GM18868 (cell line): ENCODE measurements at regions not wholly inside any gene's neighbourhood (a gene's known extent, or its start where the extent isn't known, plus 50 kb on each side); places are given as distances from the start of the nearest gene placed in this dataset.

ENCODE experiments used
- ATAC-seq: cut with Tn5 transposase; IDR thresholded peaks from one replicate; pipeline ENCODE4 v1.9.1; 2021; ENCODE audit warnings: mild to moderate bottlenecking, moderate library complexity; ENCODE audit not compliant: unreplicated experiment

DNA sequence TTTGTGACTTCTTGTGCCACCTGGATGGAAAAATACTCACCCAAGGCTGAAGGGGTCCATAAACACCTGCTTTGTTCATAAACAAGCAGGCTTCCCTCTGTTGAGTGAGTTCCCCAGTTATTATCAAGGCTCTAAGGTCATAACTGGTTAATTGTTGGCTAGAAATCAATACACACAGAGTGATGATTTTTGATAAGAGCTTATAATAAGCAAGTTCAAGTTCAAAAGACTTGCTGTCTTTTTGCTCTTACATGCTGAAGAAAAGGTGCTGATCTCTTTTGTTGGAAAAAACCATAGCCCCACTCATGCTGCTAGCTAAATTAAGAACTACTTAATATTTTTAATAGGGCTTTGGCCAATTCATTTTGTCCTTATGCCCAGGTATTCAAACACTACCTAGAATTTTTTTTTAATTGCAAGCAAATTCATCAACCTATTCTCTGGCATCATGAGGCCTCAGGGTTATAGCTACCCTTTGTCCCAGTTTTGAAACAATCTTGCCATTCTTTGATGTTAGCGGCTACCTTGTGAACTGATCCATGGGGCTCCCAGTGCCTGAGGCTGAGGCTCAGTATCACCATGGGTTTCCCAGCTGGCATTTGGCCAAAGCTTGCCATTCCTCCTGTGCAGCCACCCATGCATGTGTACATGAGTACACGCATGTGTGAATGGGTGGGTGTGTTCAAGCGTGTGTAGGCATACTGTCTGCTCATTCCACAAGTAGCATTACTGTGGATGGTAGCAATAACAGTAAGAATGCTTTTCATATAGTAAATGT, 127.6 kb upstream of the LPP start:
- ATAC-seq, result no peak

DNA sequence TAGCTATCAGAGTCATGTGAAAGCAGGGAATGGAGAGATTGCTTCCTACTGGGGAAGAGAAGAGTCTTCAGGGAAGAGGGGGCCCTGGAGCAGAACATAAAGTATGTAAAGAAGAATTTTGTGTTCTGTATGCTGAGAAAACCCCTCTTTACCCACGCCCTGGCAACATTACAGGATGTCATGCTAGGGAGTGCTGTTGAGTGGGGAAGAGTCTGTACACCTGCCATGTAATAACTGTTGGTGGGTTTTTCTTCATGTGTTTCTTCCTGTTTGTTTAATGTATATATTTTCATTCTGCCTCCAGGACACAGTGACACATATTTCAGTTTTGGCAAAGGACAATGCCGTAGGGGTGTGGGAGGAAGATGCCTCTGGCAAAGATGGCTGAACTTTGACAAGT, 122.8 kb upstream of the LPP start:
- ATAC-seq, result no peak

DNA sequence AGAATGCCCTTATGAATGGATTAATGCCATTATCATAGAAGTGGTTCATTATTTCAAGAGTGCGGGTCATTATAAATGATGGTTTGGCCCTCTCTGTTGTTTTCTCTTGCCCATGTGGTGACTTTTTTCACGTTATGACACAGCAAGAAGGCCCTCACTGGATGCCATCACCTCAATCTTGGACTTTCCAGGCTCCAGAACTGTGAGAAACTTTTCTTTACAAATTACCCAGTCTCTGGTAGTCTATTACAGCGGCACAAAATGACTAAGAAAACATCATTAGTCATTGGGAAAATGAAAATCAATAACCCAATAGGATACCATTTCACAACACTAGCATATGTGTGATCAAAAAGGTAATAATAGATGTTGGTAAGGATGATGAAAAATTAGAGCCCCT, 119.0 kb upstream of the LPP start:
- no peak for ATAC-seq

DNA sequence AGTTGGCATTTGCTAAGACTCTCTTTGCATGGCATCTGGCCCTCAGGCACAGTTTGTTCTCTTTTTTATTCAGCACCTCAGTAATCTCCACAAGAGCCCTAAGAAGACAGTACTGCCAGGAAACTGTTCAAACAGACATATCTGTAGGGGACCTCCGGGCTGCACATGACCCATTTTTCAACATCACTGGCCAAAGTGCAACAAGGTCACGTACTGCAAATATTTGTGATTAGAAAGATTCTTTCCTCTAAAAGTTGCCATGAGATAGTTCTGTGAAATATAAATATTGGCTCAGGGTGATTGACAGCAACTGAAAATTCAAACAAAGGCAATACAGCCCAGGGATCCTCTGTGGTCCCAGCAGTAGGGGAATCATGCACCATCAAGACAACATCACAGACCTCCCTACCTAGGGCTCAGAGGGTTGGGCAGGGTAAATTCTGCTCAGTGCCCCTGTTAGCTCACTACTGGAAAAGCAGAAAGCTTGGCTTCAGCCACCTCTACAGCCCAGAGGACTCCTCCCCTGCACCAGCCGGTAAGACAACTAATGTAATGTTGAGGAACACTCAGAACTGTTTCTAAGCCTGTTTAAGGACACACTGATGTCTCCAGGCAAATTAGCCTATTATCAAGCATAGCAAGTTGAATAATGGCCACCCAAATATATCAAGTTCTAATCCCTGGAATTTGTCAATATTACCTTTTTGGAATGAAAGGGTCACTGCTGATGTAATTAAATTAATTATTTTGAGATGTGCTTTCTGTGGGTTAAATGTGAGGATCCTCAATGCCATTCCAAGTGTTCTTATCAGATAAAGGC, 117.4 kb upstream of the LPP start:
- no peak for ATAC-seq

DNA sequence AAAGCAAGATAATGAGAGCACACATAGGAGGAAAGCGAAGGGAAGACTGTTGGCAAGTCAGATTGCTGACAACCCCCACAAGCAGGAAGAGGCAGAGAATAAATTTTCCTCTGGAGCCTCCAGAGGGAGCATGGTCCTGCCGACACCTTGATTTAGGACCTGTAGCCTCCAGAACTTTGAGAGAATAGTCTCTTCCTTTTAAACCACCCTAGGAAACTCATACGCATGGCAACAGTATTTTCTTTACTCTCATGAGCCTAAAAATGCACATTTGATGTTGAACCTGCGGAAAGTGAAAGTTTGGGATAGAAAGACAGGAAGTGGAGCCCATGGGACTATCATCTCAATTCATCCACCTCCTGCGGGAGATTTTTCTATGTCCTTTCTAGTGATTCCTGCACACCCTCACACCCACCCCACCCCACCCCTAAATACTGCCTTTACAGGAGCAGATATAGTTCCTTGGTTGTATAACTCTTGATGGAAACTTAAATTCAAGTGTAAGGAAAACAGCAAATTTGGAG, 116.7 kb upstream of the LPP start:
- ATAC-seq, result no peak

DNA sequence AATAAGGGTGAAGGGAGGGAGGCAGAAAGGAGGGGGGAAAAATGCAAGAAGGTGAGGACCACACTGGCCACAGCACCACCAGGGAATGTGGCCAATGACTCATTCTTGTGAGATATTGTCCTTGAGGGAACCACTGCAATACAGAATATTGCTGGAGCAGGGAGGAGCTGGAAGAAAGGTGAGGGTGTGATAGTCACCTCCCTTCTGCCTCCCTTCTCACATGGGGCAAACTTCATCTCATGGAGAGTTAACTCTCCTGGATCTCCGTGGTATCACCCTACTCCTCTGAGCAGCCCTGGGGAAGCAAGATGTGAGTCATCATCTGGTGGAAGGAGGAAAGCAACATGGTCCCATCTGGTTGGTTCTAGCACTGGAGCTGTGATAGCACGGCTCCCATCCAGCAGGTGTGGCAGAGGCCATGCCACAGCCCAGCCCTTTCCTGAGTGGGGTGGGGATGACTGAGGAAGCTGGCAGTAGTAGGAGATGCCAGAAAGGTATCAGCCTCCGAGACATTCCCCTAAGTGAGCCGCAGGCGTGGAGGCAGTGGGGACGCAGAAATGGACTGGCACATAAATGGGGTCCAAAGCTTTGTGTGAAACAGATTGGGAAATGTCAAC, 115.9 kb upstream of the LPP start:
- no peak for ATAC-seq

DNA sequence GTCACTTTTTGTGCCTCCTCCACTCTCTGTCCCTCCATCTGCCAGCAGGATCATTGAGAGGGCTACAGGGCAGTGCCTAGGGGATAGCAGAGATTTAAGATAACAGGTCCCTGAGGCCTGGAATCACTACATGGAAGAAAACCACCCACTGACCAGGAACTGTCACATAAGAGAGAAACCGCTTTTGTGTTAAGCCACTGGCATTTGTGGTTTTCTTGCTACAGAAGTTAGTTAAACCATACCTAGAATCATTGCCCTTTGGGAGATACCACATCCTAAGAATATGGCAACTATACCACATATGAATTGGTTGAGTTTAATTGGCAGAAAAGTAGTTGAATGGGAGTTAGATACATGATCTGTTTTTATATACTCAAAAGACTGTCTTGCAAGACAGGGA, 112.8 kb upstream of the LPP start:
- no peak for ATAC-seq

DNA sequence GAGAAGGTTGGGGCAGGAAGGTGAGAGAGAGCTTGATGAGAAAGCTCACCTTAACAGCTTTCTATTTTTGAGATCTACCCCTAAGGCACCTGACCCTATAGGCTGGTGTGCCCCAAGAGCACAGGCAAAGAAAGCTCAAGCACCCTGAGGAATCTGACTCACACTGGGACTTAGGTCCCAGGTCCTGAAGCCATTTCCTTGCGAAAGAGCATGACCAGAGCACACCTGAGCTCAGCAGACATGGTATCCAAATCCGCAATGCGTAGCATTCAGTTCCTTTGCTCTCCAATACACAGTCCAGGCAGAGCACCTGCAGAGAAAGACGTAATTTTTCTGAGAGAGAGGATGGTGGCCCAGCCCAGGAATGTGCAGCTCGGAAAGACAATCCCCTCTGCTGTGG, 112.1 kb upstream of the LPP start:
- ATAC-seq, result no peak

DNA sequence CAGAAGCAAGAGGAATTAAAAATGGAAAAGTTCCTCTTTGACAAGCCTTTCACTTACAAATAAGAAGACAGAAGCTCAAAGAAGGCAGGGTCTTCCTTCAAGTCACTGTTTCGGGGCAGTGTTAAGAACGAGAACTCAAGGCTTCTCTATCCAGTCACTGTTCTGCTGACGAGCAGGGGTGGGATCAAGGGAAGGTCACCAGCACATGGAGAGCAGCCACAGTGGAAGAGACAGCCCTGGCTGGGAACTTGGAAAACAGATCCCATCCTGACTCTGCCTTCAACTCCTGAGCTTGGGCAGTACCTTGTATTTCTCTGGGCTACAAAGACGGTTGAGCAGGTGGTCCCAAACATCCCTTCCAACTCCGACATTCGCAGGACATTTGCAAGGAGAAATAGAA, 111.5 kb upstream of the LPP start:
- no peak for ATAC-seq

DNA sequence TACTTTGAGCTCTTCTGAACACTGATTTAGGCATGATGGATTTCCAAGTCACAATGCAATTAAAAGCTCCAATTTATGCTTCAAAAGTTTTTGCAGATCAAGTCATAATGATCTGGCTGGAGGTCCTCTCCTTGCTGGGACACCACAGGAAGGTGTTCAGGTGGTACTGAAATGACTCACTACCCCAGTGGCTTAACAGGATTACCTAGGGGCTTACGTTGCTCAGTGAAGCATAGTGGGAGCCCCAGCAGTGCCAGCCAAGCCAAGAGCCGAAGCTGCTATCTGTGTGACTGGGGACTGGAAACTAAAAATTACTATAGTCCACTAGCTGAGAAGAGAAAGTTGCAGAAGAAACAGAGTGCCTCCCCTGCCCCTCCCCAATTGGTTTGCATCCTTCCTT, 110.1 kb upstream of the LPP start:
- ATAC-seq, result no peak

DNA sequence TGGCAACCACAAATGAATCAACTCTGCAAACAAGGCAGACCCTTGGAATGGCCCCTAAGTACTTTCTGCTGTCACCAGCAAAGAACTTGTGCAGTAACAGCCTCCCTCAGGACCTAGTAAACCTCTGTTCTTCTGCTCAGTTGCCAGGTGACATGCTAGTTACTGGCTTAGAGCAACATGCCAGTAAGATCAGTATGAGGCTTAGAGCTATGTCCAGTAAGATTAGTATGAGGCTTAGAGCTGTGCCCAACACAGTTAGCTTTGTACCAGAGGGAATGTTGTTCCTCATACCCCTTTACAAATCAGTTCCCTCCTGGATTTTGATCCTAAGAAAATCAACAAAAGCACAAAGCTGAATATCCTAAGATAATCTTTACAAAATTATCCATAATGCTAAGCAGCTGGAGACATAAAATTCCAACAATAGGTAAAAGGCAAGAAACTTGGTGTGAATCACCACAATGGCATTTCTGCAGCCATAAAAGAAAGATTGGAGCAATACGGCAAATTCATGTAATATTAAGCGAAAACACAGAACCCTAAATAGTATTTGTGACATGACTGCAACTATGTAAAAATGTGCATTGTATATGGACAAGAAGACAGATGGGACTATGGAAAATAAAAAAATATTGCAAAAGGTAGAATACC, 107.3 kb upstream of the LPP start:
- no peak for ATAC-seq

DNA sequence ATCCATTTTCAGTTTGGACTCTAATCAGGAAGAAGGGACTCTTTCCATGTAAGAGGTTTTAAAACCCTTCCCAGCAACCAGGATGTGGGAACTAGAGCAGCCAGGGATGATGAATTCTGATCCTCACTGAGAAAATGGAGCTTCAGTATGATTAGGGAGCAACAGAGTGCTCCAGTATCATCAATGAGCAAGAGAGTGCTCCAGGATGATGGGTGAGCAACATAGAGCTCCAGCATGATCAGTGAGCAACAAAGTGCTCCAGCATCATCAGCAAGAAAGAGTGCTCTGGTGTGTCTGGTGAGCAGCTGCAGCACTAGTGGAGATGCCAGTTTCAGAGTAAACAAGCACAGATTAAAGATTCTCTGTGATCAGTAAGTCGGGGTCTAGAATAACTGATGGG, 106.4 kb upstream of the LPP start:
- no peak for ATAC-seq

DNA sequence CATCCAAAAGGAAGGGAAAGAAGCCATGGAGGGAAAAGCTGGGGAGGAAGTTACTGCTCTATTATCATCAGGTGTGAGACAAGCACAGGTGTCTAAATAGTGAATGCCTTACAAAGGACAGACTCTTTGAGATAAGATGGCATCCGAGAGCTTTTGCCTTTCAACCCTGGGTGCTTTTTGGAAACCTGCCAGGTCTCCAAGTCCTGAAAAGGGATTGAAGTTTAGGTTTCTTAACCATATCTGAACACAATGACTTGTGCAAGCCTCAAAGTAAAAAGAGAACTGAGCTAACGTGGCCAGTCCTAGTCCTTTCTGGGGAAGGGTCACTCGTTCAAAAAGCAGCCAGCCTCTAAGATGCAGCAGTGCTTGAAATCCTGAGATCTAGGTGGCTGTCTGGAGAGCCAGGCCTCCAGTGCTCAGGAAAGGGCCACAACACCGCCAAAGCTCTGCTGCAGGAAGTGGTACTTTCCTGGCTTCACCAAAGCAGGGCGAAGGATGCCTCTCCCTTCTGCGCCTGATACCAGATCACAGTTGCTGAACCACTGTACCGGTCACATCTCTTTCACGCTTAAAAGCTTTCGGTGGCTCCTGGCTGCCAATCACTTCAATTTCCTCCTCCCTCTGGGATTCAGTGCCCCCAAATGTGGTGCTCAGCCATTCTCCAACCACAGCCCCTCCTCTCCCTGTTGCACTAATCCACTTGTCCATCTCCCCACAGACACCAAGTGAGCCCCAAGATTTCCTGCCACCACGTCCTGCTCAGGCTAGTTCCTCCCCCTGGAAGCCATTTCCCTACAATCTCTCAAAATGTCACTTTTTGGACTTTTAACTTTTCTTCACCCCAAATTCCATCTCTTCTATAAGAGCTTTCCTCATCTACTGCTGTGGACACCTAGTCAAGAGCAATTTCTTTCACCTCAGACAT, 104.1 kb upstream of the LPP start:
- ATAC-seq, result no peak

DNA sequence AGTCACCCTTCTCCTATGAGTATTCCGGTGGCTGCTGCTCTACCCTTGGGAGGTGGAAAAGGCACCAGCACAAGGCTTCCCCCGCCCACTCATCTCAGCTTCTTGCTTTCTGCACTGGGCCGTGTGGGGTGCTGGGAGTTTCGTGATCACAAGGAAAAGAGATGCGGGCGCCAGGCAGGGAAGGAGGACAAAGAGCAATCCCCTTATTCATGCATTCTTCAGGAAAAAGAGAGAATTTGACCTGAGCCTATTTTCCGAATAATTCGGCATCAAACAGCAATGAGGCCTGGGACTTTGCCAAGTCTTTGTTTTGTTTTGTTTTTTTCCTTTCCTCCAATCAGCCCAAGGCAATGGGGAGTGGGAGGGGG, 102.2 kb upstream of the LPP start:
- ATAC-seq, result no peak

DNA sequence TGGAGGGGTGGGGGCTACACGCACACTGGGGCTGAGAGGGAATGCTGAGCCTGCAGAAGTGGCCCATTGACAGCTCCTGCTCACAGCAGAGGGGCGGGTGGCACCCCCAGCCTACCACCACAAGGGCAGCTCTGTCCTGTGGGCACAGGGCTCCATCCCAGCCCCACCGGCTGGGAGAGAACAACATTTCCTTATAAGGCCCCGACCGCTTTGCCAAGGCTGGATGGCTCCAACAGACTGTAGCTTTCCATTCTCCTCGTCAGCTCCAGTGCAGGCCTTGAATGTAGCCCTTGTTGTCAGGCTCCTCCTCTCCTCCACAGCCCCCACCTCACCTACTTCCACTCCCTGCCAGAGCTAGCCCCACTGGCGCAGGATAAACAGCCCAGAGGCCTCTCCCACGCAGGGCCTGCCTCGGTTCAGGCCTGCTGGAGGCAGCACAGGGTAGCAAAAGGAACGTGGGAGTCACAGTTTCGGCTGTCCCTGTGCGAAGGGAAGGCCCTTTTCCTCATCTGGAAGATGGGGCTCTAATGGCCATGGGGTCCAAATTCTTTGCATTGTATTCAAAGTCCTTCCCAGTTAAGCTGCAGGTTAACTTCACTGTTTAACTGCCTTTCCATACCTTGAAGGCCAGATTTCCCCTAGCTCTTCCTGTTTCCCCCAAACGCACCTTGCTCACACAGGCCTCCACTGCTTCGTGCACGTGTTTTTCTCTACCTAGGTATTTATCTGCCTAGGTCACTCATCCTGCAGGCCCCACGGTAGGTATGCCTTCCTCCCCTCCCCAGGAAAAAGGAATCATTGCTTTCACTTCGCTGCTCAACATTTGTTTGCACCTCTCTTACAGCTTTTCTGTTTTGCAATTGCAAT, 101.6 kb upstream of the LPP start:
- ATAC-seq, result no peak

DNA sequence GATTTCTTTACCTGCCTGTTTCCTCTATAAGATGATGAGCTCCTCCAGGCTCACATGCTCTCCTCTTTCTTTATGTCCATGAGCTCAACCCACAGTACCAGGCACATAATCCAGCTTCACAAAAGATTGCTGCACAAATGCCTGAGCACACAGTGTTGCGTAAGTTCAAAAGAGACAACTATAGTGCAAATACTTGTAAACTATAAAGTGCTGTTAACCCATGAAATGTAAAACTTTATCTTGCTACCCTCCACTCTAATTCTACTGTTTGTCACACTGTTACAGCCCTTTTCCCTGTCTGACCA, 101.0 kb upstream of the LPP start:
- no peak for ATAC-seq

DNA sequence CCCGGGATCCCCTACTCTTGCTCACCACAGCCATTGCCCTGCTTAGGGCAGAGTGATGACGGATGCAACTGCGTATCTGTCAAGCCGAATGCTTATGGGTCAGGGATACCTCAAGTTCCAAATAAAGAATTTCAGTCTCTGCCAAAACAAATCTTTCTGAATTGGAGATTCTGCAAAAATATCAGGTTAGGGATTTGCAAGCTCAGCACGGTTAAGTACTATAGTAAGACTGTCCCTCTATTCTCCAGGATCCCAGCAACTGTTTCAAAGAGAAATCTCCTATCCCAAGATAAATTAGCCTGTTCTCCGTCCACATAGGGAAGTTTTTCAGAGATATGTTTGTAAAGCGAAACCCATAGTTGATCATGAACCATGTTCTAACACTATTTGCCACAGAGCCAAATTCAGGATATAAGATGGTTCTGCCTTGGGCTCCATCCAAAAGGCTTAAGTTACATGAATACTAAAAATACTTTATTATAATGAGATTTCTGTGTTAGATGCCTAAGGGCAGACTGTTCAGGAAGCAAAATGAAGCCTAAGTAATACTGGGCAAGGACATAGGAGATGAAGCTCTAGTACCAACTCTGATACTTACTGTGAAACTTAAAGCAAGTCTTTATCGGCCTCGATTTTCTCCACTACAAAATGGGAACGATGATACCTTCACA, 100.1 kb upstream of the LPP start:
- no peak for ATAC-seq

DNA sequence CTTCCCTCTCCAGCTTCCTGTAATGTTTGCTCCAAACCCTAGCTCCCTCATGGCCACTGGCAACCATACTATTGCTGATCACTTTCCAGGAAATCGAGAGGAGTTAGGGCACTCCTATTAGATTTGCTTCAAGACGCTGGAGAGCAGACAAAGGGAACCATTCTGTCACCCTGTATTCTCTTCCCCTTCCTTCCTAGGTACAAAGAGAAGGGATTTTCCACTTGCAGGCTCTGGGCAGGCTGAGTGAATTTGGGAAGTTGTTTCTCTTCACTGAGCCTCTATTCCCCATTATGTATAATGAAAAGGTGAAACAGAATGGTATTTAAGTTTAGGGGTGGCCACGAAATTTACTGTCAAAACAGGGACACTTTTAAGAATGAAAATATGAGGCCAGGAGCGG, 99.4 kb upstream of the LPP start:
- ATAC-seq, result no peak

DNA sequence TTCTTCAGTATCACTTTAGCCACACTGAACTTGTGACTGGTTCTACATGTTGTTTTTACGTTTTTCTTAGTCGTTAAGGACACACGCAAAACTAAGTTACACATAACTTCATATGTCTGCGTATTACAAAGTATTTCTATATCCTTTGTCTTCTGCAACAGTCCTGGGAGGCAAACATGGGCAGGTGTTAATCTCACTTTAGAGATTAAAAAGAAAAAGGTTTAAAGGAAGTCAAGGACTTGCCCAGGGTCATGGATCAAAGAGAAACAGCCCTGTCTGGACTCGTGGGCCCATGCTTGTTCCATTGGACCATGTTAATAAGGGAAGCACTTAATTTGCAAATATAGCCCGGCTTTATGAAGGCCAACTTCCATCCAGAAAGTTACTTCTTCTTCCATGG, 98.6 kb upstream of the LPP start:
- ATAC-seq, result no peak
